HG03342 (cell line): ENCODE measurements at regions not wholly inside any gene's neighbourhood (a gene's known extent, or its start where the extent isn't known, plus 50 kb on each side); places are given as distances from the start of the nearest gene placed in this dataset.

ENCODE experiments used
- ATAC-seq: cut with Tn5 transposase; IDR thresholded peaks from one replicate; pipeline ENCODE4 v1.9.1; 2021; ENCODE audit warnings: mild to moderate bottlenecking, moderate library complexity; ENCODE audit not compliant: unreplicated experiment

- ATAC-seq = no peak
Measured at GRCh38 chr9:118028225-118028624, 324.0 kb downstream of the TLR4 start.

- ATAC-seq = no peak
Measured at GRCh38 chr9:118029425-118029824, 325.2 kb downstream of the TLR4 start.

GRCh38 chr9:118034701-118035100, 330.5 kb downstream of the TLR4 start:
- no peak for ATAC-seq

- ATAC-seq = no peak
Measured at GRCh38 chr9:118038713-118039112, 334.5 kb downstream of the TLR4 start.

GRCh38 chr9:118058227-118058626, 354.0 kb downstream of the TLR4 start:
- ATAC-seq = no peak

- no peak for ATAC-seq
Measured at GRCh38 chr9:118059484-118060278, 355.5 kb downstream of the TLR4 start.

GRCh38 chr9:118083161-118083560, 379.0 kb downstream of the TLR4 start:
- no peak for ATAC-seq

- ATAC-seq = peak; percentile 90
Measured at GRCh38 chr9:118088090-118088489, 383.9 kb downstream of the TLR4 start.

- ATAC-seq = no peak
Measured at GRCh38 chr9:118091226-118091625, 387.0 kb downstream of the TLR4 start.

- ATAC-seq = no peak
Measured at GRCh38 chr9:118091711-118092500, 387.7 kb downstream of the TLR4 start.

- peak; percentile 43 for ATAC-seq
Measured at GRCh38 chr9:118094387-118094786, 390.2 kb downstream of the TLR4 start.

- ATAC-seq = no peak
Measured at GRCh38 chr9:118100529-118101419, 396.6 kb downstream of the TLR4 start.

GRCh38 chr9:118104363-118104762, 400.2 kb downstream of the TLR4 start:
- no peak for ATAC-seq

GRCh38 chr9:118108971-118109370, 404.8 kb downstream of the TLR4 start:
- ATAC-seq = no peak

GRCh38 chr9:118109542-118109941, 405.3 kb downstream of the TLR4 start:
- no peak for ATAC-seq

GRCh38 chr9:118121361-118121760, 417.2 kb downstream of the TLR4 start:
- no peak for ATAC-seq

- ATAC-seq = no peak
Measured at GRCh38 chr9:118128313-118128712, 424.1 kb downstream of the TLR4 start.

GRCh38 chr9:118129541-118129940, 425.3 kb downstream of the TLR4 start:
- ATAC-seq = no peak

- ATAC-seq = no peak
Measured at GRCh38 chr9:118148990-118149389, 444.8 kb downstream of the TLR4 start.

- ATAC-seq = no peak
Measured at GRCh38 chr9:118156846-118157245, 452.6 kb downstream of the TLR4 start.

GRCh38 chr9:118162716-118163115, 458.5 kb downstream of the TLR4 start:
- ATAC-seq = no peak
